ENCODE measurements at regions not wholly inside any gene's neighbourhood (a gene's known extent, or its start where the extent isn't known, plus 50 kb on each side); places are given as distances from the start of the nearest gene placed in this dataset.

DNA sequence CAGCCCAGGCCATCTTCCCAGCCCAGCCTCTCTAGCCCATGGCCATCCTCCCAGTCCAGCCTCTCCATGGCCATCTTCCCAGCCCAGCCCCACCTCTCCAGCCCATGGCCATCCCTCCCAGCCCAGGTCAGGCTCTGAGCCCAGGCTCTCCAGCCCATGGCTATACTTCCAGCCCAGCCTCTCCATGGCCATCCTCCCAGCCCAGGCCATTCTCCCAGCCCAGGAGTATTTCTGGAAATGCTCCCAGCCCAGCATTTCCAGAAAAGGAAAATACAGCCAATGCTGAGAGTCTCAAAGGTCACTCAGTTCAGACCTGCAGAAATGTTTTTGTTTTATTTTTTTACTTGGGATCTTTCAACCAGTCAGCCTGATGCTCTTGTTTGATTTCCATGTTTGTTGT, 70.0 kb upstream of the ZNF281 start:
- intact Hi-C loops (cut with DNase I), result no loop called here

DNA sequence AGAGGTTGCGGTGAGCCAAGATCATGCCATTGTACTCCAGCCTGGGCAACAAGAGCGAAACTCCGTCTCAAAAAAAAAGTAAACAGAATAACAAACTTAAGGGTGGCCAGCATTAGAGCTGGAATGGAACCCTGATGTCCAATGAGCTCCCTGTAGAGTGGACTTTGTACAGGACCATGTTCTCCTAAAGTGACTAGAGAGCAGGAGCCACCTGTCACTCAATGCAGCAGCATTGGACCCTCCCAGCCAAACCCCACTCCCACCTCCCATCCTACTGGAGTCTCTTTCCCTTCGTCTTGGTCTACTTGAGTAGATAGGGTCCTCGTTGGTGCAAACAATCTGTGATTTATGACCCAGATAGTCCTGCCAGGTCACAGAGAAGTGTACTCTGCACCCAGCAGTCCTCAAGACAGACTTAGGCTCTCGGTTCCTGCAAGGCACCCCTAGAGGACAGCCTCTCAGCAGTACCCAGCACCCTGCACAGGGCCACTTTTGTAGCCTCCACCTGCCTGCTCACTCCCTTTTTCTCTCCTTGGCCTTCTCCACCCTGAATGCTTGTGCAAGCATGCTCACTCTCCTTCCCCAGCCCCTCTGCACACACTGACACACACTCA, 69.2 kb upstream of the ZNF281 start:
- no peaks in the 10 kb centered on the region for H3K27me3 ChIP-seq (ENCODE audit: low read depth)
- TF ChIP-seq, protein P1, sequence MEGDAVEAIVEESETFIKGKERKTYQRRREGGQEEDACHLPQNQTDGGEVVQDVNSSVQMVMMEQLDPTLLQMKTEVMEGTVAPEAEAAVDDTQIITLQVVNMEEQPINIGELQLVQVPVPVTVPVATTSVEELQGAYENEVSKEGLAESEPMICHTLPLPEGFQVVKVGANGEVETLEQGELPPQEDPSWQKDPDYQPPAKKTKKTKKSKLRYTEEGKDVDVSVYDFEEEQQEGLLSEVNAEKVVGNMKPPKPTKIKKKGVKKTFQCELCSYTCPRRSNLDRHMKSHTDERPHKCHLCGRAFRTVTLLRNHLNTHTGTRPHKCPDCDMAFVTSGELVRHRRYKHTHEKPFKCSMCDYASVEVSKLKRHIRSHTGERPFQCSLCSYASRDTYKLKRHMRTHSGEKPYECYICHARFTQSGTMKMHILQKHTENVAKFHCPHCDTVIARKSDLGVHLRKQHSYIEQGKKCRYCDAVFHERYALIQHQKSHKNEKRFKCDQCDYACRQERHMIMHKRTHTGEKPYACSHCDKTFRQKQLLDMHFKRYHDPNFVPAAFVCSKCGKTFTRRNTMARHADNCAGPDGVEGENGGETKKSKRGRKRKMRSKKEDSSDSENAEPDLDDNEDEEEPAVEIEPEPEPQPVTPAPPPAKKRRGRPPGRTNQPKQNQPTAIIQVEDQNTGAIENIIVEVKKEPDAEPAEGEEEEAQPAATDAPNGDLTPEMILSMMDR (IDR thresholded peaks at IDR 0.05), result no peak
- no peaks in the 10 kb centered on the region for H3K9me3 ChIP-seq
- H3K27ac ChIP-seq, result no peak overlapping the region
- no peak for DNase-seq
- peak in 1 of 2 donors; percentile 19 for ATAC-seq
- intact Hi-C loops (cut with DNase I), result no loop called here
- H3K36me3 ChIP-seq, result no peaks in the 10 kb centered on the region
- no peak overlapping the region for H3K4me3 ChIP-seq
- no peaks in the 10 kb centered on the region for H3K4me1 ChIP-seq

More for the DNA sequence above, 70.0 kb upstream of the ZNF281 start:
- Histone ChIP-seq H3K4me1 (no peaks in the 10 kb centered on the region), H3K9me3 (no peaks in the 10 kb centered on the region), H3K27me3 (ENCODE audit: low read depth) (no peaks in the 10 kb centered on the region), H3K27ac (no peak overlapping the region), H3K36me3 (no peaks in the 10 kb centered on the region), H3K4me3 (no peak overlapping the region)
- ATAC-seq, result no peak
- DNase-seq, result no peak
- TF ChIP-seq, protein P1 (IDR thresholded peaks at IDR 0.05), result no peak

DNA sequence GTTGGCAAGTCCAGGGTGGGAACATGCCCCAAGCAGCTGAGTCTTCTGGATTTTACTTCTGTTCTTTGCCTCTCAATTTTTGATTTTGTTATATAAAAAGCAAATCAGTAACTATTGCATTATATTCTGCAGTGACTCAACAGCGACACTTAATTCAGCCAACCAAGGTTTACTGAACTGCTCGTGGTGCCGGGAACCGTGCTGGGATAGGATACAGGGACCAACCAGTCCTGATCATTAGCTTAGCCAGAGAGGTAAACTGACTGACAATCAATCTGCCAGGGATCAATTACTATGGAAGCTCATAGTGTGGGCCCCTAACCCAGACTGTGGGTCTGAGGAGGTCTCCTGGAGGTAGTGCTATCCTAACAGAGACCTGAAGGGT, 68.4 kb upstream of the ZNF281 start:
- no peaks in the 10 kb centered on the region for H3K27me3 ChIP-seq (ENCODE audit: low read depth)
- H3K4me3 ChIP-seq, result no peak overlapping the region
- H3K4me1 ChIP-seq, result no peaks in the 10 kb centered on the region
- H3K9me3 ChIP-seq, result no peaks in the 10 kb centered on the region
- DNase-seq, result no peak
- TF ChIP-seq, protein P1 (IDR thresholded peaks at IDR 0.05), result no peak
- no peak for ATAC-seq
- intact Hi-C loops (cut with DNase I), result no loop called here
- no peaks in the 10 kb centered on the region for H3K36me3 ChIP-seq
- H3K27ac ChIP-seq, result no peak overlapping the region

DNA sequence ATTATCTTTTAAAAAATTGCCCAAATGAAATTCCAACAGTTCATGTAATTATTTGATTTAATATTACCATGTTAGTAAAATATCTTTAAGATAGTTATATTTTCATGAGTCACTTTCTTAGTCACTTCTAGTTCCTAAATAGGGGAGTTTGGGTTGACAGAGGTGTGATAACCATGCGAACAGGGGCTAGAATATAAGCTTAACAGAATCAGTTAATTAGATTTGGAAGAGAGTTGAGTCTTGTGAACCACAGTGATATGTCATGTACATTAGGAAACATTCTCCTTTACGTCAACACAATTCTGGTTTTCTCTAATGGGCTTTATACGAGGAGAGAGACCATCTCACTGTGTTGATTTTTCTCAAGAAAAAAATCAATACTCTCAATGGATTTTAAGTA, 64.8 kb upstream of the ZNF281 start:
- Histone ChIP-seq H3K9me3 (no peaks in the 10 kb centered on the region), H3K27me3 (ENCODE audit: low read depth) (no peaks in the 10 kb centered on the region), H3K36me3 (no peaks in the 10 kb centered on the region), H3K27ac (no peak overlapping the region), H3K4me1 (no peaks in the 10 kb centered on the region), H3K4me3 (no peak overlapping the region)
- intact Hi-C loops (cut with DNase I), result no loop called here
- DNase-seq (no peak), ATAC-seq (no peak)
- TF ChIP-seq, protein P1 (IDR thresholded peaks at IDR 0.05), result no peak

DNA sequence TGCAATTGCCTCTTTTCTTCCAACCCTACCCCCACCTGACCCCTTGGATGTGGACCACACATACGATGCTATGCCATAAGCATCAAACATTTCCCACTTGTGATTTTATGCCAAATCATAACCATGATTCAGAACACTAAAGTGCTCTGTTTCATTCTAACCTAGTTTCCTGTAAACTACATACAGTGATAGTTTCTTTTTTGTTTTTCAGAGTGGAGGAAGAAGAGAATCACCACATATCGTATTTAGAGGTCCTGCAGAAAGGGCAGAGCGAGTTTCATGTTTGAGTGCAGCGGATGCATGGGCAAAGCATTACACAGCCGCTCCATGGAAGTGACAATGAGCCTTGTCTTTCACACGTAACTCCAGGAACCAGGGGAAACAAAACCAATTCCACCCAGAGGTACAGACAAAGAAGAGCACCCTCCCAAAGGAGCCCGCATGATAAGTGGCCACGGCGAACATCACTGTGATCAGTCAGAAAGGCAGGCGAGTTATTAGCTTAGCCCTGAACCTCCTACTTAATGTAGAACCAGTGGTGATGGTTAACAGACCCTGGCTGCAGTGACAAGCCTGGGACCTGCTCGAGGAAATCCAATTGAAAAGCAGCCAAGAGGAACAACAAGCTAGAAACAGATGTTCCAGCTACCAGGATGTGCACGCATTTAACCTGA, 64.0 kb upstream of the ZNF281 start:
- no peak for DNase-seq
- Histone ChIP-seq H3K27ac (no peak overlapping the region), H3K9me3 (no peaks in the 10 kb centered on the region), H3K27me3 (ENCODE audit: low read depth) (no peaks in the 10 kb centered on the region), H3K4me1 (no peaks in the 10 kb centered on the region), H3K4me3 (no peak overlapping the region), H3K36me3 (no peaks in the 10 kb centered on the region)
- intact Hi-C loops (cut with DNase I), result no loop called here
- TF ChIP-seq, protein P1 (IDR thresholded peaks at IDR 0.05), result no peak
- ATAC-seq, result no peak

Data from lower lobe of right lung (tissue), 2 donors.